ENCODE measurements at regions not wholly inside any gene's neighbourhood (a gene's known extent, or its start where the extent isn't known, plus 50 kb on each side); places are given as distances from the start of the nearest gene placed in this dataset.
"Not testable (repeated sequence)": the region's sequence is repeated elsewhere in the genome, so short reads cannot be mapped to it uniquely, and the experiment has no call there.

- DNase-seq (ENCODE audit: low read depth in 2 of 2): no peak
Observed at GRCh38 chr4:145295547-145295946, 115.2 kb upstream of the OTUD4 start.

DNA sequence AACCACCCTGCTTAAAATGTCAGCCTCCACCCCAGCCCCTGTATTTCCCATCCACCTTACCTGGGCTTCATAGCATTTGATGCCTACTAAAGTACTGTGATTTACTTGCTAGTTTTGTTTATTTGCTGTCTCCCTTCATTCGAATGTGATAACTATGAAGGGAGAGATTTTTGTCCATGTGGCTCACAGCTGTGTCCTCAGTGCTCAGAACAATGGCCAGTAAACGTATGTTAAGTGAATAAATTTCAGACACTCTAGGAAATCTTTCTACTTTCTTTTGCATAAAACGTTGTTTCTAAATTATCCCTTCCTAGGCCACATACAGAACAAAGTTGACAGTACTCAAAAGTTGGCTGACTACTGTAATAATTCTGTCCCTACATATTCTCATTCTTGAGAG is 114.7 kb upstream of the OTUD4 start:
- DNase-seq (ENCODE audit: low read depth in 2 of 2): no peak

DNA sequence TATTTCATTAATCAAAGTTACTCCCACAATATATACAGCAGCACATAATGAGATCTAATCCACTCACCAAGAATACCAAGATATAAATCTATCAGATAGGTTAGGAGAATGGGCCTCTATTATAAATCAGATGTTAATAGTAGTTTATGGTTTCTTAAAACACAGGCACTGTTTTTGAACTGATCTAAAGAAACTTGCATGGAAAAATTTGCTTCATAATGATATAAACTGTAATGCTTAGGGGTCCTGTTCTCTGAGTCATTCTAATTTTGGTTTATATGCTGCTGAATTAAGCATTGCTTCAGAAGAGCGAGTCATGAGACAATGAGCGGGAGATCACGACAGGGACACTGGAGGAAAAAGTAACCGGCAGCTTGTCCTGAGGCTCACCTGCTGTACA is 113.3 kb upstream of the OTUD4 start:
- DNase-seq (ENCODE audit: low read depth in 2 of 2): no peak

GRCh38 chr4:145290955-145291354 is 110.6 kb upstream of the OTUD4 start:
- no peak for DNase-seq (ENCODE audit: low read depth in 2 of 2)

- no peak for DNase-seq (ENCODE audit: low read depth in 2 of 2)
Observed at GRCh38 chr4:145289403-145290076, 109.2 kb upstream of the OTUD4 start.

GRCh38 chr4:145287351-145287750 is 107.0 kb upstream of the OTUD4 start:
- DNase-seq (ENCODE audit: low read depth in 2 of 2): no peak

- no peak for DNase-seq (ENCODE audit: low read depth in 2 of 2)
Observed at GRCh38 chr4:145285928-145286327, 105.5 kb upstream of the OTUD4 start.

- no peak for DNase-seq (ENCODE audit: low read depth in 2 of 2)
Observed at GRCh38 chr4:145283909-145284308, 103.5 kb upstream of the OTUD4 start.

DNA sequence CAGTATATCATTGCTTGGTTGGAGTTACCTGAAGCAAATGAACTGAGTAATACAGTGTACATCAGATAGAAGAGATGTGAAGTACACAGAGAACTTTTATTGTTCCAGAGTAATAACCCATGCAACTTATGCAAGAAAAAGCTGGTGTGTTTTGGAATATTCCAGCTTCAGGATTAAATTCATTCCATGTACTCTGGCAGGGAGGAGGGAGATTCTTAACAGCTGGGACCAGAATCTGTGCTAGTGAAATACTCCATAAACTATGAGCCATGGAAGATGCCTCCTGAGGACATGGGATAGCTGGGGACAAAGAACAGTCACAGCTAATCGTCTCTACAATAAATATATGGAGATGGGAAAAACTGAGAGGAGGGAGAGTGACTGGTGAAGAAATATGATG is 101.6 kb upstream of the OTUD4 start:
- DNase-seq (ENCODE audit: low read depth in 2 of 2): no peak

DNA sequence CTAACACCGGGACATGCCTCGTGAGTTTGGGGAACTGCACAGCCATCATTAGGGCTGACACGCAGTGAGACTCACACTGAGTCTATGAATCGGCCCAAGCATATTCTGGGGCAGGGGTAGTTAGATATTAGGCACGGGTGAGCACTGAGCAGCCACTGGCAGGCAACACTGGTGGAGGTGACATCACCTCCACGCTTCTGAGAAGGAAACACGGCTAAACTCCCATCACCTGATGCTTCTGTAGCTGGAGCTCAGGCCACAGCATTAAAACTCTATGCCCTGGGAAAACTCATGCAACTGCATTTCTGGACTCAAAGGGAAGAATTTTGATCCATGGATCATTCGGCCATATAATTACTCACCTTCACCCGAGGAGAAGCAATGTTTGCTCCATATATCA is 100.8 kb upstream of the OTUD4 start:
- no peak for DNase-seq (ENCODE audit: low read depth in 2 of 2)

DNA sequence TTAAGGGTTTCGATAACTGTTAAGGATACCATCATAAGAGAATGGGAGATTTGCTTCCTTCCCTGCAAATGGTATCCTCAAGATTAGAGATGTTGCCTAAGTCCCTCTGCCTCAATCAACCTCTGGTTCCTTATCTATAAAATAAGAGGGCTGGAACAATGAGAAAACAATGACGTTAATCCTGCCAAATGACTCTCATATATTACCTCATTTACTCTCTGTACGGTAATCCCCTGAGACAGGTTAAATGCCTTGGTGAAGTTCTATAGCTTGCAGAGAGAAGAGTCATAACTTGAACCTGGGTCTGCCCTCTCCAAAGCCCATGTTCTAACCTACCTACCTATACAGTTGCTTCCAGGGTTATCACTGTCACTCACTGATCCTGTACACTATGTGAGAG is 100.2 kb upstream of the OTUD4 start:
- DNase-seq (ENCODE audit: low read depth in 2 of 2): no peak

GRCh38 chr4:145279122-145279960 is 99.0 kb upstream of the OTUD4 start:
- DNase-seq (ENCODE audit: low read depth in 2 of 2): no peak

DNA sequence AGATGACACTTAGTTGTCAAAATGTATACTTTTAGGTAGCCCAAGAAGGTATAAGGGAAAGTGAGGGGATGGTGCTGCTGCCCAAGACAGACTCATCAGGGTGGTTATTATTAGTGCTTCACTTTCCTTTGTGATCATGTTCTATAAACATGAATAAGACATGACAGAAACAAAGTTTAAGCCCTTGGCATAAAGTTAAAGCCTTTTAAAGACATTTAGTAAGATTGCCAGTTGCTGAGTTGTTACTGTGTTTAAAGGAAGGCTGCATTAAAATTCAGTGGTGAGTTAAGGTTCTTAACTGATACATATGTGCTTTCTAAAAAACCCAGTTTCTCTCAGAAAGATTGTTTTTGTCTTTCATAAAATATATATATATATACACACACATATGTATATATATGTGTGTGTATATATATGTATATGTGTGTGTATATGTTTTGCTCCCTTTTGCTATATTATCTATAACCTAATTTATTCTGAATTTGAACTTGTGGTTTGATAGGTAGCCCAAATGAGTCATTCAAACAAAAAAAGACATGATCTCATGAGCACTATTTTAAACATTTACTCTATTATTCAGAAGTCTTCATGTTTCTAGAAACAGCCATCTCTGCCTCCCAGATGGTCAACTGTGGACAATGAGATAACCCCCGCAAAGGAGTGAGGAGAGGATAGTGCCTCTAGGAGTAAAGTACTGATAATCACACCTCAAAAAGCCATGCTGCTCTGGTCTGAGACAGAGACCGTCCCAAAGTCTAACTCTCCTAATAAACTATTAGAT is 98.1 kb upstream of the OTUD4 start:
- no peak for DNase-seq (ENCODE audit: low read depth in 2 of 2)

- no peak for DNase-seq (ENCODE audit: low read depth in 2 of 2)
Observed at GRCh38 chr4:145277011-145277410, 96.6 kb upstream of the OTUD4 start.

DNA sequence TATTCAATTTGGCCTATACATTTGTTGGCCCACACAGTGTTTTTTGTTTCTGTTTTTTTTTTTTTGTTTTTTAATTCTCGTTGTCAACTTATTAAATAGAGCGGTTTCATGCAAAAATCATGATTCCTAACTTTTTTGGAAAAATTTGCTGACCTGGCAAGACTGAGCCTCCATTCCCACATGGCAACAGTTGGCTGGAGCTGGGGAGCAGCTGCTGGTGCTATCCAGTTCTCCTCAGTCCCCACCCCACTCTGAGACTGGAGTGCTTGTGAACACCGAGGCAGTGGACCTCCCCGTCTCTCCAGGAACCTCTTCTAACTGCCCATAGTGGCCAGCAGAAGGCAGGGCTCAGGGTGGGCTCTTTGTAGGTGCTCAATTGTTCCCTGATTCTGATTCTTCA is 95.7 kb upstream of the OTUD4 start:
- no peak for DNase-seq (ENCODE audit: low read depth in 2 of 2)

GRCh38 chr4:145271194-145271593 is 90.8 kb upstream of the OTUD4 start:
- DNase-seq (ENCODE audit: low read depth in 2 of 2): no peak

DNA sequence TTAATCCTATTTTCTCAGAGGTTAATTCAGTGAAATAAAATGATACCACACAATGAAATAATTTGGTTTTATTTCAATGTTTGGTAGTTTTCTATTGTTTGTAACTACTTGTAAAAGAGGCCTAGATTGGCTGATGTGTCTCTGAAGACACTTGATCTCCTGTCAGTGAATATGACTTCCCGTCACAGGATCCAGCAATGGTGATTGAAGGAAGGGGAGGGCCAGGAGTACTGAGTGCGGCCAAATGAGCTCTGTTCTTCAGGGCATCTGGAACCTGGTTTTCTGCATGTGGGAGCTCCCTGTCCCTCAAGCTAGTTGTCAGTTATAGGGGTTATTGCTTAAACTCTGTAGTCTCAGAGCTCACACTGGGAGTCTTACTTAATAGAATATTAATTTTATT is 86.5 kb upstream of the OTUD4 start:
- DNase-seq (ENCODE audit: low read depth in 2 of 2): no peak

DNA sequence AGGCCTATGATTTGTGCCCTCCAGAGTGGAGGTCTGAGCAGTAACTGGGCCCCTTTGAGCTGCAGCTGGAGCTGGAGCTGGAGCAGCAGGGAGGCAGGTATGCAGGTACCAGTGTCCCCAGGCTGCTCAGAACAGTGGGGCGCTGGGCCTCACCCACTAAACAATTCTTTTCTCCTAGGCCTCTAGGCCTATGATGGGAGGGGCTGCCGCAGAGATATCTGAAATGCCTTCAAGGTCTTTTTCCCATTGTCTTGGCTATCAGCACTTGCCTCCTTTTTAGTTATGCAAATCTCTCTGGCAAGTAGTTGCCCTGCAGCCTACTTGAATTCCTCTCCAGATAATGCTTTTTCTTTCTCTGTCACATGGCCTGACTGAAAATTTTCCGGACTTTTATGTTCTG is 79.7 kb upstream of the OTUD4 start:
- DNase-seq (ENCODE audit: low read depth in 2 of 2): no peak

DNA sequence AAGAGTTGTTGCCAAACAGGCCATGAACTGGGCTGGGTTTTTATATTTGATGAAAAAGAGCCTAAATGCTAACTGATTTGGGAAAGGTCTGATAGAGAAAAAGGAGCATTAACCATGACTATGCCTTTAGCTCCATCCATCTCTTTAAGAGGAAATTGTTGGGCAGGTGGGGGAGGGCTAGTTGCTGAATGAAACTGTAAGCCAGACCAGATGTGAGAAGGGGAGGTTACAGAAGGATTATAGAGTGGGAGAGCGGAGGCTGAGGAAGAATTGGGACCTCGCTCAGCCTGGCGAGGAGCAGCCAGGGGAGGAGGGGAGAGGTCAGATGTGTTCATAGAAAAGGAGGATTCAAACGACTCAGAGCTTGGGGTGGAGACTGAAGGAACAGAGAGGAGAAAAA is 74.9 kb upstream of the OTUD4 start:
- not testable (repeated sequence) for DNase-seq (ENCODE audit: low read depth in 2 of 2)

GRCh38 chr4:145252190-145252589 is 71.8 kb upstream of the OTUD4 start:
- no peak for DNase-seq (ENCODE audit: low read depth in 2 of 2)

GRCh38 chr4:145251391-145251790 is 71.0 kb upstream of the OTUD4 start:
- no peak for DNase-seq (ENCODE audit: low read depth in 2 of 2)

DNA sequence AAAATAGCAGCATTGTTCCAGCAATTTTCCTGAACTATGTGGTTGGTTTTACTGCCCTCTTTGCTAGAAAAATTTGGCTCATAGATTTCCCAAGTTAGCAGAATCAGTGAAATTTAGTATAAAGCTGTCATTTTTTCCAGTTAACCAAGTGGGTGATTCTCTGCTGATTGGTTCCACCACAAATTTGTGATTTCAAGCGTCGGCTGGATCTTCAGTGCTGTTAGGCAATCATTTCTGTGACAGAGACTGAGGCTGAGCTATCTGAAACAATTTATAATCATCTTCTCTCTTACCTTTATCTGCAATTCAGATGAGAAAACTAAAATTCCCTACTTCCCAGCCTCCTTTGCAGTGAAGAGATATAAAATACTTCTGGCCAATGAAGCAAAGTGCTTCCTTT is 68.6 kb upstream of the OTUD4 start:
- DNase-seq (ENCODE audit: low read depth in 2 of 2): no peak

DNA sequence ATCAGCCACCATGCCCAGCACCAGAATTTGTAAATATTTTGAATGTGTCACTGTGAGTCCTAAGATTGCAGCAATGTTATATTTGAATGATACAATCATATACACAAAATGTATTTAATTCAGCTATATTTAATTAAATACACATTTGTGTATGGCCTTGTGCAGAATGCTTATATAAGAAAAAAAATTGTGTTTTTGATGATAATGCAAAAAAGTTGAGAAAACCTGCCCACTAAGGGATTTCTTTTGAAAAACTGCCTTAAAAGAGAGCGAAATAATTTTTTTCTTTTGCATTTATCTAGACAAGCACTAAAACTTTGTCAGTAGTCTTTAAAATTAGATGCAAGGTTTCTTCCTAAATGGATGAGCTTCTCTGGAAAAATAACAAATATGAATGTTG is 68.1 kb upstream of the OTUD4 start:
- no peak for DNase-seq (ENCODE audit: low read depth in 2 of 2)
